ENCODE measurements at regions not wholly inside any gene's neighbourhood (a gene's known extent, or its start where the extent isn't known, plus 50 kb on each side); places are given as distances from the start of the nearest gene placed in this dataset.

- no peak for DNase-seq
These were observed 120.2 kb upstream of the FSTL4 start for GRCh38 chr5:133732536-133732935.

GRCh38 chr5:133731951-133732350 lies 119.6 kb upstream of the FSTL4 start:
- no peak for DNase-seq

- no peak for DNase-seq
These were observed 118.5 kb upstream of the FSTL4 start for GRCh38 chr5:133730866-133731265.

- no peak for DNase-seq
These were observed 118.0 kb upstream of the FSTL4 start for GRCh38 chr5:133730346-133730745.

- no peak for DNase-seq
These were observed 117.5 kb upstream of the FSTL4 start for GRCh38 chr5:133729800-133730199.

- DNase-seq = no peak
These were observed 116.1 kb upstream of the FSTL4 start for GRCh38 chr5:133728475-133728874.

GRCh38 chr5:133727636-133728035 lies 115.3 kb upstream of the FSTL4 start:
- DNase-seq = peak in 1 of 14 donors; percentile 18

- no peak for DNase-seq
These were observed 111.5 kb upstream of the FSTL4 start for GRCh38 chr5:133723651-133724366.

GRCh38 chr5:133723126-133723525 lies 110.8 kb upstream of the FSTL4 start:
- DNase-seq = no peak

GRCh38 chr5:133721365-133721764 lies 109.0 kb upstream of the FSTL4 start:
- DNase-seq = no peak

GRCh38 chr5:133718457-133718856 lies 106.1 kb upstream of the FSTL4 start:
- DNase-seq = no peak

- no peak for DNase-seq
These were observed 104.3 kb upstream of the FSTL4 start for GRCh38 chr5:133716532-133717183.

- DNase-seq = no peak
These were observed 103.3 kb upstream of the FSTL4 start for GRCh38 chr5:133715616-133716015.

- DNase-seq = no peak
These were observed 102.9 kb upstream of the FSTL4 start for GRCh38 chr5:133715216-133715615.

- no peak for DNase-seq
These were observed 102.0 kb upstream of the FSTL4 start for GRCh38 chr5:133714161-133714915.

- DNase-seq = no peak
These were observed 101.4 kb upstream of the FSTL4 start for GRCh38 chr5:133713751-133714150.

GRCh38 chr5:133713209-133713608 lies 100.9 kb upstream of the FSTL4 start:
- no peak for DNase-seq

- DNase-seq = no peak
These were observed 100.2 kb upstream of the FSTL4 start for GRCh38 chr5:133712562-133712961.

- DNase-seq = no peak
These were observed 96.9 kb upstream of the FSTL4 start for GRCh38 chr5:133709209-133709725.

- DNase-seq = no peak
These were observed 96.0 kb upstream of the FSTL4 start for GRCh38 chr5:133708331-133708850.

GRCh38 chr5:133707629-133708028 lies 95.3 kb upstream of the FSTL4 start:
- DNase-seq = no peak

GRCh38 chr5:133706506-133707430 lies 94.4 kb upstream of the FSTL4 start:
- DNase-seq = no peak

Measured in C1 segment of cervical spinal cord (tissue), 14 donors.